NCI-H1436 (cell line): ENCODE measurements at regions not wholly inside any gene's neighbourhood (a gene's known extent, or its start where the extent isn't known, plus 50 kb on each side); places are given as distances from the start of the nearest gene placed in this dataset.

Experiments used
- DNase-seq: peaks from one replicate; lab custom pipeline; 2025; lab: John Stamatoyannopoulos, UW

DNA sequence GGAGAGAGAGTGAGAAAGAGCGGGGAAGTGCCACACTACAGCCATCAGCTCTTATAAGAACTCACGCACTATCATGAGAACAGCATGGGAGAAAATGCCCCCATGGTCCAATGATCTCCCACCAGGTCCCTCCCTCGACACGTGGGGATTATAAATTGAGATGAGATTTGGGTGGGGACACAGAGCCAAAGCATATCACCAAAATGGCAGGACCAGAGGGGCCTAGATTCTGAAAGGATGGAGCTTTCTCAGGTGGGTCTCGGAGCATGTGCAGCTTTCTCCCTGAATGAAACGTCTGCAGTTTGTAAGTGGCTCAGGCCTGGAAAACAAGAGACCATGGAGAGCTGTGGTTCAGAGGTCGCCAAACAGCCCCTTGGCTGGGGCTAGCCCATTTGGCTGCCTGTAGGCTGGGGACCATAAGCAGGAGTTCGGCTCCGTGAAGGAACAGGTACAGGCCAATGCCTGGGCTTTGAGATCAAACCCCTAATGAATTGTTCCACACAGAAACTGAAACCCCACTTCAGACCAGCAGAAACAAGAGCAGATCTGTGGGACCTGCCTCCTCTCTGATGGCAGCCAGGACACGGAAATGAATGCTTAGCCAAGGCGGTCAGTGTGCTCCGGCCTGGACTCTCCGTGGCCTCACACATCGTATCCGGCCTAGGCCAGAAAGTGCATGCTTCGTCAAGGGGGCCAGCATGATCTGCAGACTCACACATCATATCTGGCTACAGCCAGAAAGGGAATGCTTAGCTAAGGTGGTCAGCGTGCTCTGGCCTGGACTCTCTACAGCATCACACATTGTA is 111.2 kb upstream of the TMEM18 start:
- DNase-seq, result no peak

DNA sequence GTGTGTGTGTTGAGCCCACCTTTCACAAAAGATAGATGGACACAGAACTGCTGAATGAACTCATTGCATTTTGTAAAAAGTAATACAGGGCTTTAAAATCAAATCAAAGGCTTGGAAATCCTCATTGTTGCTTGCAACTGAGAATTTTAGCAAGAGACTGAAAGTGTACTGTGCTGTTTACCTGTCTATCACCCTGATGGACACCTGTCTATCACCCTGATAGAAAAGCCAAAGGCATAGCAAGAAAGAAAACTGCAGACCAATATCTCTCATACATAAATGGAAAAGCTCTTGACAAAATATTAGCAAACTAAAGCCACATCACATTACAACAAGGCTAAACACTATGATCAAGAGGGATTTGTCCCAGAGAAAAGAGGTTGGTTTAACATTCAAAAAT is 107.5 kb upstream of the TMEM18 start:
- DNase-seq, result no peak

DNA sequence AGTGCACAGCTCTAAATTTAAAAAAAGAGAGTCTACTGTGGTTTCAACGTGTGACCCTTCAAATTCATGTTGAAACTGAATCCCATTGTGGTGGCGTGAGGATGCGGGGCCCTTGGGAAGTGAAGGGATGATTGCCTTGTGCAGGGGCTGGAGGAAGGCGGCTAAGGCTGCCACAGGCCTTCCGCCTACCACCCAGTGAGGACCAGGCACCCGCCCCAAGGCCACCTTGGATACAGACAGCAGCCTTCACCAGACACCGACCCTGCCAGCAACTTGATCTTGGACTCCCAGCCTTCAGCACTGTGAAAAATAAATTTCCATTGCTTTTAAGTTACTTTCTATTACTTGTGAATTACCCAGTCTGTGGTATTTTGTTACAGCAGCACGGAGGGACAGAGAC is 103.4 kb upstream of the TMEM18 start:
- no peak for DNase-seq

DNA sequence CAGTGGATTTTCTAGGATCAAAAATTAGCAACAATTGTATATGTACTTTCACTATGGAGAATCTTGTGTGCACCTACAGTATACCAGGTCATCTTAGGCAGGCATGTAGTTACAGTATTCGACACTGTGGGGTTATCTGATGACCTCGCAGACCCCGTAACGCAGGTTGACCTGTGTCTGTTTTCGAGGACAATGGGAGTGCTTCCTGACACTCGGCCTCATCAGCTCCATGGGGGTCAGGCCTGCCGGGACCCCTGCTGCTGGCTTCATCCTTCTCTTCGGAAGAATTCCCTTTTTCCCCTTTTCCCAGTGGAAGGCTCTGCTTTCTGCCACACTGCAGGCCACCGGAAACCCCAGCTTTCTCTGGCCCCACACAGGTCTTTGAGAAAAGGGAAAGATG is 102.8 kb upstream of the TMEM18 start:
- no peak for DNase-seq

DNA sequence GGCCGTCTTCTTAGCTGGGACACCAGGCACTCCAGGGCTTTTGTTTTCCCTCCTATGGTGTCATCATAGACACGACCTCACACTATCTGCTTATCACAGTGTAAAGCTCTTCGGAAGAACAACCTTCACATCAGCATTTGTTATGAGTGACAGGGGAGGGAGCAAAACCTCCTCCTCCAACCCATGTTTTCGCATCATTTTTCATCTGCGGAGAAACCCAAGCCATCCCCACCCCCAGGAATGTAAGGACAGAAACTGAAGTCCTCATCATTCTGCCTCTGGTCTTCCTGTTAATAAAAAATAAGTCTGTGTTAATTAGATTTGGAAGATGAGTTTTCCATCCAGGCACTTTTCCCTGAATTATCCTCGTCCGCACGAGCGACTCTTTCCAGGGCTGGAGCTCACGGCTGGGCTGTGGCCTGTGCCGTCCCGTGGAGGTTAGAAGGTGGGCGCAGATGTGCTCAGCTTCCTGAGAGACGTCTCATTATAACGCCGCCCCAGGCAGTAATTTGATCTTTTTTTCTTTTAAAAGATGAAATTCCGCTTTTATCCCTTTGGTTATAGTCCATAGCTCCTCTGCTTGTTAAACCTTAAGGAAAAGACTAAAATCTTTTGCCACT is 101.6 kb upstream of the TMEM18 start:
- DNase-seq, result no peak

DNA sequence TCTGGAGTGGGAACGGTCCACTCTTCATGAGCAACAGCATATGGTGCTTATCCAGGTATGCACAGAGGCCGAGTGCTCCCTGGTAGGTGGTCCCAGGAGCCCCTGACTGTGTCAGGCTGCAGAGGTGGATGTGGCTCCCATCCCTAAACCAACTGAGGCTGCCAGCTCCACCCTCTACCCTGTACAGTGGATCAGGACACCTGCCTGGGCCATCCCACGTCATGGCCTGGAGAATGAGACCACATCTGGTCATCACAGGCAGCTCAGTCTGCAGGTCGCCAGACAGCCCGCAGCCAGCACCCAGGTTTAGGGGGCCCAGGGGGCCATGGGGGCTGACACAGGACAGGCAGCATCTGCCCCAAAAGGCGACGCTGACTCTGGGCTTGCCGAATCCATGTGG is 100.3 kb upstream of the TMEM18 start:
- DNase-seq, result no peak

DNA sequence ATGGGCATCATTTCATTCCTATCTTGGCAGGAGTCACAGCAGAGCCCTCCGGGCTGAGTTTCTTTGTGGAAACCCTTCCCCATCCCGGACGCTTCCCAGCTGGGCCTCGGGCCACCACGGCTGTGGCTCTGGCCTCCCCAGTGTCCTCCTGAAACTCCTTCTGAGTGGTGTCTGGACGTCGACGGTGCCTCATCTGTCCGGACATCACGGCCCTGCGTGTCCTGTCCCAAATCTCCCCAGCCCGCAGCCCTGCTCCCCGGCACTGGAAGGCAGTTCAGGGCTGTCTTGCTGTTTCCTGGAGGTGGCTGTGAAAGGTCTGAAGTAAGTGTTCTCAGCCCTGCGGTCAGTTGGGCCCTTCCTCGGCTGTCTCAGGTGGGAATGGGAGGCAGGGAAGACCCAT is 99.8 kb upstream of the TMEM18 start:
- no peak for DNase-seq

DNA sequence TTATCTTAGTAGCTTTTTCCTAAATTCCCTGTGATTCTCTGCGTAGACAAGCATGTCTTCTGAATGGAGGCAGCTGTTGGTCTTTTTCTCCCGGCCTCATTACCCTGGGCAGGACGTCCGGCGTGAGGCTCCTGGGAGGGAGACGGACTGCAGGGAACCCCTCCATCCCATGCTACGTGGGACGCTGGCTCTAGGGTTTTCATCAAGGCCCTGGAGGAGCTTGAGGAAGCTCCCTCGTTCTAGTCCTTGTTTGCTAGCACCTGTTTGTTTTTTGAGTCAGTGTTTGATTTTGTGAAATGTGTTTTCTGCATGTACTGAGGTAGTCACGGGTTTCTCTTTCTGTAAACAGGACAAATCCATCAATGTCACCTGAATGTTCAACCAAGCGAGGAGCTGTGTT is 99.3 kb upstream of the TMEM18 start:
- DNase-seq, result no peak

DNA sequence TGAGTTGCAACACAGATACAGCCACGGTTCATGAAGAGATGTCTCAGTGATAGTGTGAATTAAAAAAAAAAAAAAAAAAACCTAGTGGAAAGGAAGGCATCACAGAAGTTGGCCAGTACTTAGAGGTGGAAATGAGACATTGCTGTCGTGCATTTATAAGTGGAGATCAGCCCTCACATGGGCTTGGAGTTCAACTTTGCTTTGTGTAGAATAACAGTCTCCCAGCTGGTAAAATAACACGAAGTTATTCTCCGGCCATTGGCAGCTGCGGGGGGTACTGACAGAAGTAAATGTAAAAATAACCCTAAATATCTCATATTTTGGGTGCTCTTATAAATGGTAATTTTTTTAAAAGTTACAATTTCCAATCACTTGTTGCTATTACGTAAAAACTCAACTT is 98.8 kb upstream of the TMEM18 start:
- no peak for DNase-seq

DNA sequence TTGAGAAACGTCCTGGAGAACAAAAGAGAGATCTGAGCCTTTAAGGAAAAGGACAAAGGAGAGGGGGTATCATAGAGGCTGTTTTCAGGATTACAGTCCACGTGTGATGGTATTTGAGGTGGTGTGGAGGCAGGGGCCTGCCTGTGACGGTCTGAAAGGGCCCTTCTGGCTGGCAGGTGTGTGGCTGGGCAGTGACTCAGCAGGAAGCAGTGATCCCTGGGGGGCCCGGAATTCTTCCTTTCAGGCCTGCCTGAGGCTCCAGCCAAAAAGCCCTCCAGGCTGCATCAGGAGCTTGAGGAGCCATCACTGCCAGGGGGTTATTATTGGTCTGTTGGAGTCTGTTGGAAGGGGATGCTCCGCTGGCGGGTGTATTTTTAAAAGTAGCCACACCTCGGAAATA is 97.2 kb upstream of the TMEM18 start:
- DNase-seq, result no peak

DNA sequence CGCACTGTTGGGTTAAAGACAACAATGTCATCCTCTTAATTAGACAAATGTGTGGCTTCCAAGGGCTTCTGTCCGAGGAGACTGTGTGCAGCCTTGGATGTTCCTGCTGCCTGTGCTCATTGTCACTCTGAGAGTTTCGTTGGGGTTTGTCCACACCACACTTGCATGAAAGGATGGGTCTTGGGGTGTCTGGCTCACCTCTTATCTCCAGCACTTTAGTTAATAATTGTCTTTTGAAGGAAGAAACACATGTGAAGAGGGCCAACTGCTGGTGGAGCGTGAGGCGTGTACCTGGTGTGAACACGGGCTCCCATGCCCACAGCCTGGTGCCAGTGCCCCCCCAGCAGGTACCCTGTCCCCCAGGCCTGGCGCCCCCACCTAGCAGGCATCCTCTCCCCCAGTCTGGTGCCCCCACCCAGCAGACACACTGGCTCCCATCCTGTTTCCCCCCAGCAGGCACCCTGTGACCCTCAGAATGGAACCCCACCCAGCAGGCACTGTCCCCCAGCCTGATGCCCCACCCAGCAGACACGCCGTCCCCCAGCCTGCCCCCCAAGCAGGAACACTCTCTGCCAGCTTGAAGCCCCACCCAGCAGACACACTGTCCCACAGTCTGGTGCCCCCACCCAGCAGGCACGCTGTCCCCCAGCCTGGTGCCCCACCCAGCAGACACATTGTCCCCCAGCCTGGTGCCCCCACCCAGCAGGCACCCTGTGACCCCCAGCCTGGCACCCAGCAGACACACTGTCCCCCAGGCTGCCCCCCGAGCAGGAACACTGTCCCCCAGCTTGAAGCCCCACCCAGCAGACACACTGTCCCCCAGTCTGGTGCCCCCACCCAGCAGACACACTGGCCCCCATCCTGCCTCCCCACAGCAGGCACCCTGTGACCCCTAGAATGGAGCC is 96.3 kb upstream of the TMEM18 start:
- DNase-seq, result no peak

DNA sequence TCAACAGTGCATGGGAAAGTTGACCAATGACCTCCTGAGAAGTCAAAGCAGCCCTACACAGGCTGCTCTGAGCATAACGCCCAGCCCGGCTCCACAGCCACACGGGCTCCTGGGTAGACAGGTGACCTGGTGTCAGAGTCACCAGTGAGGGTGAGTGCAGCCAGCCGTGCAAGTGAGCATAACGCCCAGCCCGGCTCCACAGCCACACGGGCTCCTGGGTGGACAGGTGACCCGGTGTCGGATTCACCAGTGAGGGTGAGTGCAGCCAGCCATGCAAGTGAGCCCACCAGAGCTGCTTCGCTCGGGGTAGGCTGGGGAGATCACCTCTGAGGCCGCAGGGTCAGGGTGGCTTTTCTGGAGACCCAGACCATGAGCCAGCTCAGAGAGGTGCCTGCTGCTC is 94.3 kb upstream of the TMEM18 start:
- no peak for DNase-seq

DNA sequence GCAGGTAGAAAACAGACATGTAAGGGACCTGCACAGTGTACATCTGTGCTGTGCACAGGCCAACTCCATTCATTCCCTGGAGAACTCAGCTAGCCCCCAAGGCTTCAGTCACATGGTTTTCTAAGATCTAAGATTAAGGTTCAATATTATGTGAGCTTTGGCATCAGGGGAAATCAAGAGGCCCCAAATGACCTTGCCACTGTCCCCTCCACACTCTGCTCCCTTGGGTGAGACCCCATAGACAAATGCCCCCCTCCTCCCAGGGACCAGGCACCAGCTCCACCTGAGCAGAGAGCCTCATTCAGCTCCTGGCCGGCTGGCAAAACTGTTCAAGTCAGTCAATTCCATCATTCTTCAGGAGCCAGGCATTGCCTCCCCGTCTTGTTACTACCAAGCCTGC is 93.6 kb upstream of the TMEM18 start:
- DNase-seq, result no peak

DNA sequence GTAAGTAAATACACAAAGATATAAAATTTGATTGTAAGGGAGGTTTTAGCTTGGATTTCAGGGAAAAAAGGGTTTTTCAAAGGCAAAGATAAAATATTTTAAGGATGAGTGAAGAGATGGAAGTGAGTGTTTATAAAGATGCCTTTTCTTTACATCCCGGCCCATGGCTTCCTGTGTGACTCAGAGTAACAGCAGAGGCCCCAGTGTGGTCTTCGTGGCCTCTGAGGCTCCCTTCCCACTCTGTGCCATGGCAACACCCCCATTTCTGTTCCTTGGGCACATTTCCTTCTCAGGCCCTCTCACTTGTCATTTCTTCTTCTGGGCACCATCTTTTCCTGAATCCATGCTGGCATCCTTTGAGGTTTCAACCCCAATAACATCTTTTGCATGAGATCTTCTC is 92.6 kb upstream of the TMEM18 start:
- DNase-seq, result no peak

DNA sequence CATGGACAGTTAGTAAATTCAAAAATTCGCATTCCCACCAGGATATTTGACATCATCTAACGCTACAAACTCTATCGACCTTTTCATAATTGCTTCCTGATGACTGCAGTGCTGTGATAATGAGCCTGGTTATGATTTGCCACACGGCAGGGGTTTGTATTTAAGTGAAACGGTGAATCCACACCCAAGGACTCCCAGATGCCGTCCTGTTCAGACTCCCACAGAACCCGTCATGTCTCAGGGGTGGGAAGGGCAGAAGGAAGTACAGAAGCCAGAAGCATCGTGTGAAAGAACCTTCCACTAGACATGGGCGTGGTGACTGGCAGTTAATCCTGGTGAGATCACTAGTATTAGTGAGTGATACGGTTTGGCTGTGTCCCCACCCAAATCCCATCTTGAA is 91.2 kb upstream of the TMEM18 start:
- DNase-seq, result no peak

DNA sequence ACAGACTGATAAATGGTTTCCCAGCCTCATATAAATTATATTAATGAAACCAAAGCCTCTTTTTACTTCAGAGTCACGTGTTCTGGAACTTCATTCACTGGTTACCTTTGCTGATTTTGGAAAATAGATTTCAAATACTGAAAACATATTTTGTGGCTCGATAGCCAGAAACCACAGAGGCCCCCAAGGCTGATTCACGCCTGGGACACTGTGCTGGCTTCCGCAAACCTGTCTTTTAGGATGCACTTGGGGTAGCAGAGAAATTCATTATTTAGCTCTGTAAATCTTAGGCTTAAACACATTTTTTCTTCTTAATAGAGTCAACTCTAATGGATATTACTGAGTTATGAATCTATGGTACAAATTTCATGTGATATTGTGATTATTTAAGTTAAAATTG is 90.7 kb upstream of the TMEM18 start:
- DNase-seq, result no peak

DNA sequence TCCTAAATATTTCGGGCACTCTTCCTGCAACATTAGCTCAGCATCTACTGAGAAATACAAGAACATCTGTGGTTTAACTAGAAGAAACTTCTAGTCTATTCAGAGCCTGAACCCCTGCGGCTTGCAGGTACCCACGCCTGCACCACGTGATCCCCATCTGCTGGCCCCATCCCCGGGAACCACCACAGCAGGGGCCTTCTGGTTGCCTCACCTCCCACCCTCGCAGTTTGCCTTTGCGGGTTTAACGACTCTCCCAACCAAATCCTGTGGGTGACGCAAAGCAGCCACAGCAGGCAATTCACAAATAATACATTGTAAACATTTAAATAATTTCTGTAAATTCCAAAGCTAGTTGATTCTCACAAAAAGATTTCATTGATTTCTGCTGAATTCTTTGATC is 90.2 kb upstream of the TMEM18 start:
- DNase-seq, result no peak

DNA sequence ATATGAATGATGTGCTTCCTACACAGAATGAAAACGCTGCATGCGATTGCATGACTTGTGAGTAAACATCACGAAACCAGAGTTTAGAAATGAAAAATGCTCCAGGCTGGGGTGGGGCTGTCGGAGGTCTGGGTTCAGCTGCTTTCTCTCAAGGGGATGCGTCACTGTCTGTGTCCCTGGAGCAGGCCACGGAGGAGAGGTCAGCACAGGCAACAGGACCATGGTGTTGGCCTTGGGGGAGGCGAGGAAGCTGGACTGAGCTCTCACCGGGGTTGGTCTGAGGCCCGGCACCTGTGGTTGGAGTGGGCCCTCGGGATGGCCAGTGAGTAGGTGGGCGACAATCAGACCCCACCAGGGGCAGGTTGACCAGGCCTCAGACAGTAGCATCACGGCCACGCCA is 89.0 kb upstream of the TMEM18 start:
- no peak for DNase-seq

DNA sequence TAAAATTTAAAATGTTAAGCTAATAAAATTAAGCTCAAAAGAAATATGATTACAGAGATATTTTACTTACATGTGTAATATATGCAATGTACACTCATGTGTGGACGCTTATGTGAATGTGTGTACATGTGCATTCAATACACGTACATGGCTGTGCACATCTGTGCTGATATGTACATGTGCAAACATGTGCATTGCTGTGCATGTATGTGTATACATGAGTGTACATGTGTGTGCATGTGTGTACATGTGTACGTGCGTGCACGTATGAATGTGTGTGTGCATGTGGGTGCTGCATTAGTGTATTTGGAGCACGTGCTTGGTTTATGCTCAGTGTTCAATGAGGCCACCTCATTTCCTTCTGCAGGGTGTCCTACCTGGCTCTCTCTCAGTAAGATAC is 88.2 kb upstream of the TMEM18 start:
- DNase-seq, result no peak

DNA sequence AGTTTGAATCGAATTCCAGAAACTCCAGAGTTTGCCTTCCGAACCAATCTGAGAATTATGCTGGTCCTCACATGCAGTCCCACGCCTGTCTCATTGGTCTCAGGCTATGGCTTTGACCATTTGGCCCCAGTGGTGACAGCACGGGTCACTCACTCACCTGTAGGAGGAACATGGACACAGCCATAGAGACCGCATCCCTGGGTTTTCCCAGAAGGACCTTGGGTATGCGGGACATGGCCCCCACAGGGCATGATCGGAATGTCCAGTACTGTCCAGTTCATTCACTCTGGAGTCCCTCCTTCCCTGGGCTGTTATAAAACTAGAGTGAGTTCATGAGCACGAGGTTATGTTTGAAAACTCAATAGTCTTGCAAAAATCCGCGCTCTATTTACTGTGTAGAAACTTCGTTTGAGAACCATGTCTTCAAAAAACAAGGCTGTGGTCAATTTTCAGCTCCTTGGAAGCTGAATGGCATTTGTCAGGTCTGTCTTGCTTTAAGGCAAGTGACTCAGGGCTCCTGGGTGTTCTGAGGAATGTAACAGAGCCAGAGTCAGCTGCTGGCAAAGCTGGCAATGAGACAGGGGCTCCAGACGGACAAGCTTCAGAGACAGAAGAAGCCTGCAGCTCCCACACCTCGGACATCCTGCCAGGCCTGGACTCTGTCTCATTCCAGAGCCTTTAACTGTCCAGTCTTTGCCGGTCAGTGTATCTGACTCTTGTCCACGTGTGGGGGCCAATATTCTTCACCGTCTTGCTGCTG is 86.7 kb upstream of the TMEM18 start:
- DNase-seq, result no peak

DNA sequence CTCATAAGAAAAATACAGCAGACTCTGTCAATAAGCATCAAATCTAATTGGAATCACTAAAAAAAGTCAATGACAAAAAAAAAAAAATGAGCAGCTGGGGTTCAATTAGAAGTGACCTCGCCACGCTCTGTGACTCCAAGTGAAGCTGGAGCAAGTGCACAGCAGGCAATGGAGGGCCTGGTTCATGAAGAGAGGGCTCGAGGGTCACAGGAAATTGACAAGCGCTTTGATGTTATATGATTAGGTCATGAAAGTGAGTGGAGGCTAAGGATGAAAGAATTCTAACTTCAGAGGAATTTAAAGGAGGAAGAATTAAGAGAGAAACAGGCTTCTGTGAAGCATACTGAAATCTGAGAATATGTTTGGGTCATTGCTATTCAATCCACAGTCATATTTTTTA is 85.4 kb upstream of the TMEM18 start:
- no peak for DNase-seq

DNA sequence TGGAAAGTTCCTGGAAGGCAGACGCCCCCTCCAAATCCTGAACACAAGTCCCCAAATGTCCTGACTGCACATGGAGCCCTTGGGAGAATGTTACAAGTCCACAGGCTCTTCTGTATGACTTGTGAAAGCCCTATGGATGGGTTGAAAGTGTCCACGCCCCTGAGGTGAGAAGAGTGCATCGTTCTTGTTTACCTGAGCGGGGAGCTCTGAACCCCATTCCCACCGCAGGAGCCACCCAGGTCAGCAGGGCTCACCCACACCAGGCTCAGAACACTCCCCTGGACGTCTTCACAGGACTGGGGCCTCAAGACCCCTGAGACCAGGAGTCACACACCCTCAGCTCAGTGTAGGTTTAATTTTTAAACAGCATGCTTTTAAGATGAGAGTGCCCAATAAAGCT is 84.2 kb upstream of the TMEM18 start:
- DNase-seq, result no peak
